ENCODE measurements at regions not wholly inside any gene's neighbourhood (a gene's known extent, or its start where the extent isn't known, plus 50 kb on each side); places are given as distances from the start of the nearest gene placed in this dataset.
"Not testable (repeated sequence)": the region's sequence is repeated elsewhere in the genome, so short reads cannot be mapped to it uniquely, and the experiment has no call there.

DNA sequence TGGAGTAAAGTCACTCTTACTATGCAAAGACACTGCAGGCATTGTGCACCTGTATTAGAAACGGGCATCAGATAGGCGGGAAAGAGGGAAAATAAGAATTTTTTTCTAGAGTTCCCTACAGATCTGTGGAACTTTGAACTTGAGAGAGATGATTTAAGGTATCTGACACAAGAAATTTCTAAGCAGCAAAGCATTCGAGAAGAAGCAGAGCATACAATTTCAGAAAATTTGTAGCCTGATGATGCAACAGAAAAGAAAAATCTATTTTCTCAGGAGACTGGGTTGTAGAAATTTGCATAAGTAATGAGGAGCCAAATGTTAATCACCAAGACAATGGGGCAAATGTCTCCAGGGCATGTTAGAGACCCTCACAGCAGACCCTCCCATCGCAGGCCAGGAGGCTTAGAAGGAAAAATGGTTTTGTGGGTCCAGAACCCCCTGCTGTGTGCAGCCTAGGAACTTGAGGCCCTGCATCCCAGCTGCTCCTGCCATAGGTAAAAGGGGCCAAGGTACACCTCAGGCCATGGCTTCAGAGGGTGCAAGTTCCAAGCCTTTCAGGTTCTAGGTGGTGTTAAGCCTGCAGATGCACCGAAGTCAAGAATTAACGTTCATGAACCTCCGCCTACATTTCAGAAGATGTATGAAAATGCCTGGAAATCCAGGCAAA lies 163.5 kb upstream of the GTF2H2 start:
- TF ChIP-seq POLR2A, POLR2AphosphoS5 (IDR thresholded peaks at IDR 0.05): not testable (repeated sequence)
- TF ChIP-seq, protein P1, sequence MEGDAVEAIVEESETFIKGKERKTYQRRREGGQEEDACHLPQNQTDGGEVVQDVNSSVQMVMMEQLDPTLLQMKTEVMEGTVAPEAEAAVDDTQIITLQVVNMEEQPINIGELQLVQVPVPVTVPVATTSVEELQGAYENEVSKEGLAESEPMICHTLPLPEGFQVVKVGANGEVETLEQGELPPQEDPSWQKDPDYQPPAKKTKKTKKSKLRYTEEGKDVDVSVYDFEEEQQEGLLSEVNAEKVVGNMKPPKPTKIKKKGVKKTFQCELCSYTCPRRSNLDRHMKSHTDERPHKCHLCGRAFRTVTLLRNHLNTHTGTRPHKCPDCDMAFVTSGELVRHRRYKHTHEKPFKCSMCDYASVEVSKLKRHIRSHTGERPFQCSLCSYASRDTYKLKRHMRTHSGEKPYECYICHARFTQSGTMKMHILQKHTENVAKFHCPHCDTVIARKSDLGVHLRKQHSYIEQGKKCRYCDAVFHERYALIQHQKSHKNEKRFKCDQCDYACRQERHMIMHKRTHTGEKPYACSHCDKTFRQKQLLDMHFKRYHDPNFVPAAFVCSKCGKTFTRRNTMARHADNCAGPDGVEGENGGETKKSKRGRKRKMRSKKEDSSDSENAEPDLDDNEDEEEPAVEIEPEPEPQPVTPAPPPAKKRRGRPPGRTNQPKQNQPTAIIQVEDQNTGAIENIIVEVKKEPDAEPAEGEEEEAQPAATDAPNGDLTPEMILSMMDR (IDR thresholded peaks at IDR 0.05) = not testable (repeated sequence)
